ENCODE measurements at regions not wholly inside any gene's neighbourhood (a gene's known extent, or its start where the extent isn't known, plus 50 kb on each side); places are given as distances from the start of the nearest gene placed in this dataset.

DNA sequence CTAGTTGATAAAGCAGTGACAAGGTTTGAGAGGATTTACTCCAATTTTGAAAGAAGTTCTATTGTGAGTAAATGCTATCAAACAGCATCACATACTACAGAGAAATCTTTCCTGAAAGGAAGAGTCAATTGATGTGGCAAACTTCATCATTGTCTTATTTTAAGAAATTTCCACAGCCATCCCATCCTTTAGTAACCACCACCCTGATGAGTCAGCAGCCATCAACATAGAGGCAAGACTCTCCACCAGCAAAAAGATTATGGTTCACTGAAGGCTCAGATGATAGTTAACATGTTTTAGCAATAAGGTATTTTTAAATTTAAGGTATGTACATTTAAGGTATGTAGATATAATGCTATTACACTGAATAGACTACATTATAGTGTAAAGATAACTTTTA is 122.1 kb upstream of the ARHGAP5 start:
- TF ChIP-seq, protein P1, sequence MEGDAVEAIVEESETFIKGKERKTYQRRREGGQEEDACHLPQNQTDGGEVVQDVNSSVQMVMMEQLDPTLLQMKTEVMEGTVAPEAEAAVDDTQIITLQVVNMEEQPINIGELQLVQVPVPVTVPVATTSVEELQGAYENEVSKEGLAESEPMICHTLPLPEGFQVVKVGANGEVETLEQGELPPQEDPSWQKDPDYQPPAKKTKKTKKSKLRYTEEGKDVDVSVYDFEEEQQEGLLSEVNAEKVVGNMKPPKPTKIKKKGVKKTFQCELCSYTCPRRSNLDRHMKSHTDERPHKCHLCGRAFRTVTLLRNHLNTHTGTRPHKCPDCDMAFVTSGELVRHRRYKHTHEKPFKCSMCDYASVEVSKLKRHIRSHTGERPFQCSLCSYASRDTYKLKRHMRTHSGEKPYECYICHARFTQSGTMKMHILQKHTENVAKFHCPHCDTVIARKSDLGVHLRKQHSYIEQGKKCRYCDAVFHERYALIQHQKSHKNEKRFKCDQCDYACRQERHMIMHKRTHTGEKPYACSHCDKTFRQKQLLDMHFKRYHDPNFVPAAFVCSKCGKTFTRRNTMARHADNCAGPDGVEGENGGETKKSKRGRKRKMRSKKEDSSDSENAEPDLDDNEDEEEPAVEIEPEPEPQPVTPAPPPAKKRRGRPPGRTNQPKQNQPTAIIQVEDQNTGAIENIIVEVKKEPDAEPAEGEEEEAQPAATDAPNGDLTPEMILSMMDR (IDR thresholded peaks at IDR 0.05; ENCODE audit: insufficient read depth, low read length, poor library complexity, severe bottlenecking) = no peak
- H3K27me3 ChIP-seq (ENCODE audit: control insufficient read depth, insufficient read depth, low read length) = no peaks in the 10 kb centered on the region
- no peaks in the 10 kb centered on the region for H3K36me3 ChIP-seq (ENCODE audit: control insufficient read depth, insufficient read depth, low read length)
- no peak overlapping the region for H3K4me3 ChIP-seq (ENCODE audit: low read depth, low read length)
- no peak for DNase-seq (ENCODE audit: low read depth)

GRCh38 chr14:31955936-31956579 is 121.0 kb upstream of the ARHGAP5 start:
- Histone ChIP-seq H3K36me3 (ENCODE audit: control insufficient read depth, insufficient read depth, low read length) (no peaks in the 10 kb centered on the region), H3K4me3 (ENCODE audit: low read depth, low read length) (no peak overlapping the region), H3K27me3 (ENCODE audit: control insufficient read depth, insufficient read depth, low read length) (no peaks in the 10 kb centered on the region)
- TF ChIP-seq, protein P1 (IDR thresholded peaks at IDR 0.05; ENCODE audit: insufficient read depth, low read length, poor library complexity, severe bottlenecking) = no peak
- no peak for DNase-seq (ENCODE audit: low read depth)

DNA sequence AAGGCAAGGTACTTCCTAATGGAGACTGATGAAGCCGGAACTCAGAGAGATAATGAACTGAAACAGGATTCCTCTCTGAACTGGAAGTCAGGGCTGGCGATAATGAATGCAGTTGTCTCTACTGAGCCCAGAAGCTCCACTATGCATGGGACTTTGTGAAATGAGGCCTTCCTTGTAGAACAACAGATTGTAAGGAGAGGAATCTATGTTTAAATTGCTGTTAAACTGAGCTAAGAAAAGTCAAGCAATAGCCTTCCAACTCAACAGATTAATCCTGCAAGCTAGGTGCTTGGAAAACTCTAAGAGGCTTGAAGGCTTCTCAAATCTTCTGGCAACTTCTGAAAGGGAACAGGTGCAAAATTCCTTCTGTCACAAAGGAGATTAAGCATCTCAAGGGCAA is 119.5 kb upstream of the ARHGAP5 start:
- no peak for DNase-seq (ENCODE audit: low read depth)
- no peaks in the 10 kb centered on the region for H3K36me3 ChIP-seq (ENCODE audit: control insufficient read depth, insufficient read depth, low read length)
- TF ChIP-seq, protein P1 (IDR thresholded peaks at IDR 0.05; ENCODE audit: insufficient read depth, low read length, poor library complexity, severe bottlenecking) = no peak
- H3K4me3 ChIP-seq (ENCODE audit: low read depth, low read length) = no peak overlapping the region
- no peaks in the 10 kb centered on the region for H3K27me3 ChIP-seq (ENCODE audit: control insufficient read depth, insufficient read depth, low read length)

- TF ChIP-seq, protein P1 (IDR thresholded peaks at IDR 0.05; ENCODE audit: insufficient read depth, low read length, poor library complexity, severe bottlenecking) = no peak
- no peaks in the 10 kb centered on the region for H3K27me3 ChIP-seq (ENCODE audit: control insufficient read depth, insufficient read depth, low read length)
- no peak overlapping the region for H3K4me3 ChIP-seq (ENCODE audit: low read depth, low read length)
- no peaks in the 10 kb centered on the region for H3K36me3 ChIP-seq (ENCODE audit: control insufficient read depth, insufficient read depth, low read length)
- no peak for DNase-seq (ENCODE audit: low read depth)
These were observed 117.1 kb upstream of the ARHGAP5 start for GRCh38 chr14:31960039-31960438.

DNA sequence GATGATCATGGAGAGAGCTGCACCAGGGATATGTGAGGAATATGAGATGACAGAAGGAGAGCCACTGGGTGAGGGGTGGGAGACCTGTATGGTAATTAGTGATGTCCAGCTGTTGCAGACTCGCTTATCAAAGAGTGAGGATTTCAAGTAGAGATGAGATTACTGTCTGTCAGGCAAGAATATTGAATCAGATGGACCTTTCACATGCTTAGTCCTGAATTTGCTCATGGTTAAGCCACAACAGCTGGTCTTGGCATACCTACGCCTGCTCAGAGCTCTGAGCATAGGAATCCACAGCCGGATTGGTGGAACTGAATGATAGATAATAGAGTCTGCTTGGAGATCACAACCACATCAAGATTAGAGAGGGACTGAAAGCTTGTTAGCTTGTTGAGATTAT is 115.2 kb upstream of the ARHGAP5 start:
- Histone ChIP-seq H3K36me3 (ENCODE audit: control insufficient read depth, insufficient read depth, low read length) (no peaks in the 10 kb centered on the region), H3K4me3 (ENCODE audit: low read depth, low read length) (no peak overlapping the region), H3K27me3 (ENCODE audit: control insufficient read depth, insufficient read depth, low read length) (no peaks in the 10 kb centered on the region)
- no peak for DNase-seq (ENCODE audit: low read depth)
- TF ChIP-seq, protein P1 (IDR thresholded peaks at IDR 0.05; ENCODE audit: insufficient read depth, low read length, poor library complexity, severe bottlenecking) = no peak

DNA sequence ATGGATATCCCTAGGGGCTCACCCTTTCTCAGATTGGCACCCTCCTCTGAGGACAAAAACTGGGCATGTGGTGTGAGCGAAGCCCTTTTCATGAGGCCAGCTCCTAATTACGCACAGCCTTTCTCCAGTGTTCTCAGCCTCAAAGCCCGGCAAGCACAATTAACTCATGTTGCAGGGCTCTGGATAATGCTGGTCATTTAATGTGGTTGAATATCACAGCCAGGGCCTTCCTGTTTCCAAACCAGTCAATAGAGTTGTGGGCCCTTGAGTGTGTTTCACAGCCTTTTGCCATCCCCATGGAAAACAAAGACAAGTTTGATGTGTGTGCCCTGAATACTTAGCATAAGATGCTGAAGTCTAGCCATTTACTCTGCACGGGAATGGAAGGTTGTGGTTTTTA is 114.2 kb upstream of the ARHGAP5 start:
- Histone ChIP-seq H3K27me3 (ENCODE audit: control insufficient read depth, insufficient read depth, low read length) (no peaks in the 10 kb centered on the region), H3K36me3 (ENCODE audit: control insufficient read depth, insufficient read depth, low read length) (no peaks in the 10 kb centered on the region), H3K4me3 (ENCODE audit: low read depth, low read length) (no peak overlapping the region)
- no peak for DNase-seq (ENCODE audit: low read depth)
- TF ChIP-seq, protein P1 (IDR thresholded peaks at IDR 0.05; ENCODE audit: insufficient read depth, low read length, poor library complexity, severe bottlenecking) = no peak

Data from kidney epithelial cell (primary cell).